Fibroblast of lung (primary cell): ENCODE measurements at regions not wholly inside any gene's neighbourhood (a gene's known extent, or its start where the extent isn't known, plus 50 kb on each side); places are given as distances from the start of the nearest gene placed in this dataset.

ENCODE experiments used
- DNase-seq, 2 donors: peaks; one replicate each; pipeline versions ENCODE4 v3.0.0 to v3.0.0-alpha.2; 2010; ENCODE audit warnings: low read depth in 2 of 2
- H2AFZ ChIP-seq: 2 replicates; pipeline ENCODE4 v1.5.1; 2012; ENCODE audit warnings: low read length, control low read depth, inconsistent platforms
- H3K27ac ChIP-seq: 2 replicates; pipeline ENCODE4 v1.5.1; 2011; ENCODE audit warnings: low read length, control low read depth; ENCODE audit not compliant: insufficient read depth
- H3K27me3 ChIP-seq: 2 replicates; pipeline ENCODE4 v1.5.1; 2011; ENCODE audit warnings: mild to moderate bottlenecking, low read length; ENCODE audit not compliant: control insufficient read depth, insufficient read depth
- H3K36me3 ChIP-seq: 2 replicates; pipeline ENCODE4 v1.5.1; 2011; ENCODE audit warnings: low read length; ENCODE audit not compliant: control insufficient read depth, insufficient read depth
- H3K4me1 ChIP-seq: 2 replicates; pipeline ENCODE4 v1.5.1; 2011; ENCODE audit warnings: low read length; ENCODE audit not compliant: control insufficient read depth, insufficient read depth; ENCODE audit errors: extremely low read depth
- H3K4me2 ChIP-seq: 2 replicates; pipeline ENCODE4 v1.5.1; 2011; ENCODE audit warnings: low read length, control low read depth; ENCODE audit not compliant: insufficient read depth; ENCODE audit errors: extremely low read depth
- H3K4me3 ChIP-seq, 4 experiments: fragments of 200-600 bp in 1 of 4; sonication (generic) in 1 of 4; replicated peaks in 1 of 4; 2 replicates each; pipeline ENCODE4 v1.5.1; 2011 to 2016; ENCODE audit warnings: low read length in 4 of 4, low read depth in 3 of 4, mild to moderate bottlenecking in 3 of 4, control low read depth in 2 of 4, inconsistent platforms in 1 of 4, mixed read lengths in 1 of 4; ENCODE audit not compliant: insufficient read depth in 1 of 4; ENCODE audit errors: control extremely low read depth in 1 of 4
- H3K79me2 ChIP-seq: 2 replicates; pipeline ENCODE4 v1.5.1; 2012; ENCODE audit warnings: mild to moderate bottlenecking, low read length, inconsistent platforms; ENCODE audit not compliant: control insufficient read depth, insufficient read depth
- H3K9ac ChIP-seq: 2 replicates; pipeline ENCODE4 v1.5.1; 2011; ENCODE audit warnings: mild to moderate bottlenecking, low read length, control low read depth; ENCODE audit not compliant: insufficient read depth
- H3K9me3 ChIP-seq: 2 replicates; pipeline ENCODE4 v1.5.1; 2012; ENCODE audit warnings: low read depth, low read length; ENCODE audit not compliant: control insufficient read depth, insufficient read depth
- H4K20me1 ChIP-seq: 2 replicates; pipeline ENCODE4 v1.5.1; 2011; ENCODE audit warnings: low read length; ENCODE audit not compliant: control insufficient read depth, insufficient read depth; ENCODE audit errors: extremely low read depth
- CTCF ChIP-seq, 2 donors: IDR thresholded peaks in 1 of 2; conservative IDR thresholded peaks in 1 of 2; 1 replicate in 1 of 2; 2 replicates in 1 of 2; pipeline ENCODE4 v1.5.1; 2011 to 2012; ENCODE audit warnings: low read length in 2 of 2, control low read depth in 1 of 2, inconsistent platforms in 1 of 2, low read depth in 1 of 2, mild to moderate bottlenecking in 1 of 2
- EZH2 ChIP-seq: IDR thresholded peaks from 2 replicates; pipeline ENCODE4 v1.5.1; 2012; ENCODE audit warnings: low read length, control low read depth, mild to moderate bottlenecking; ENCODE audit errors: missing control alignments

- no peaks in the 10 kb centered on the region for H4K20me1 ChIP-seq
- no peak overlapping the region for H3K4me3 ChIP-seq
- H3K79me2 ChIP-seq = no peaks in the 10 kb centered on the region
- H2AFZ ChIP-seq = no peak overlapping the region
- no peak for DNase-seq
- H3K4me2 ChIP-seq = no peak overlapping the region
- H3K36me3 ChIP-seq = no peaks in the 10 kb centered on the region
- H3K4me1 ChIP-seq = no peaks in the 10 kb centered on the region
- H3K27me3 ChIP-seq = no peaks in the 10 kb centered on the region
- H3K9ac ChIP-seq = no peak overlapping the region
- no peak overlapping the region for H3K27ac ChIP-seq
- H3K9me3 ChIP-seq = no peaks in the 10 kb centered on the region
- TF ChIP-seq CTCF (conservative IDR thresholded peaks at IDR 0.05 in 1 of 2, IDR thresholded peaks at IDR 0.05 in 1 of 2; ENCODE audit: low read depth in 1 of 2, low read length in 2 of 2) (no peak), EZH2 (no peak)
Measured at GRCh38 chr4:181291615-181292014, 951.6 kb upstream of the TENM3 start.

GRCh38 chr4:181293014-181293413, 950.2 kb upstream of the TENM3 start:
- no peak for DNase-seq
- Histone ChIP-seq H4K20me1 (no peaks in the 10 kb centered on the region), H2AFZ (no peak overlapping the region), H3K4me1 (no peaks in the 10 kb centered on the region), H3K36me3 (no peaks in the 10 kb centered on the region), H3K4me3 (no peak overlapping the region), H3K27ac (no peak overlapping the region), H3K79me2 (no peaks in the 10 kb centered on the region), H3K9me3 (no peaks in the 10 kb centered on the region), H3K27me3 (no peaks in the 10 kb centered on the region), H3K4me2 (no peak overlapping the region), H3K9ac (no peak overlapping the region)
- no peak for TF ChIP-seq CTCF (conservative IDR thresholded peaks at IDR 0.05 in 1 of 2, IDR thresholded peaks at IDR 0.05 in 1 of 2; ENCODE audit: low read depth in 1 of 2, low read length in 2 of 2)
- no peak for TF ChIP-seq EZH2

GRCh38 chr4:181293541-181293940, 949.7 kb upstream of the TENM3 start:
- no peak for DNase-seq
- Histone ChIP-seq H3K4me1 (no peaks in the 10 kb centered on the region), H2AFZ (no peak overlapping the region), H3K27ac (no peak overlapping the region), H3K9ac (no peak overlapping the region), H3K36me3 (no peaks in the 10 kb centered on the region), H3K4me3 (no peak overlapping the region), H4K20me1 (no peaks in the 10 kb centered on the region), H3K79me2 (no peaks in the 10 kb centered on the region), H3K4me2 (no peak overlapping the region), H3K27me3 (no peaks in the 10 kb centered on the region), H3K9me3 (no peaks in the 10 kb centered on the region)
- TF ChIP-seq CTCF (conservative IDR thresholded peaks at IDR 0.05 in 1 of 2, IDR thresholded peaks at IDR 0.05 in 1 of 2; ENCODE audit: low read depth in 1 of 2, low read length in 2 of 2) = no peak
- no peak for TF ChIP-seq EZH2
